Right lung (tissue), 2 donors: ENCODE measurements at regions not wholly inside any gene's neighbourhood (a gene's known extent, or its start where the extent isn't known, plus 50 kb on each side); places are given as distances from the start of the nearest gene placed in this dataset.

ENCODE experiments used
- DNase-seq, 2 donors: peaks; one replicate each; pipeline ENCODE4 v3.0.0-alpha.2; 2013

DNA sequence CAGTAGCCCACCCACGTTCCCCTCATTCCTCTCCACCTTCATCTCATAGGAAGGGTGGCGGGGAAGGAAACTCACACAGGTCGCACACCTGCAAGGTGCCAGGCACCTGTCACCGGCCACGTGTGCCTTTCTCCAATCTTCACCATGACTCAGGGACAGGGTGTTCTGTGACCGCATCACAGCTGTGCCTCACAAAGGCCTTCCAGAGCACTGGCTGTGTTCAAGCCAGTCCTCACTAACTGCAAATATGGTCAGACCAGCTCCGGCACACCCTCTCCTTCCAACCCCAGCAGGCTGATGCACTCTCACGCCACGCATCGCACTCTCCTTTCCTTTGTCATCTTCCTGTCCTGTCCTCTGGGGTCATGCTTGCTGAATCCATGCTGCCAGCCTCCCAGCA, 415.9 kb downstream of the IRS2 start:
- no peak for DNase-seq

GRCh38 chr13:109369353-109370052, 416.9 kb downstream of the IRS2 start:
- no peak for DNase-seq

- no peak for DNase-seq
These were observed 418.2 kb downstream of the IRS2 start for GRCh38 chr13:109368230-109368629.

DNA sequence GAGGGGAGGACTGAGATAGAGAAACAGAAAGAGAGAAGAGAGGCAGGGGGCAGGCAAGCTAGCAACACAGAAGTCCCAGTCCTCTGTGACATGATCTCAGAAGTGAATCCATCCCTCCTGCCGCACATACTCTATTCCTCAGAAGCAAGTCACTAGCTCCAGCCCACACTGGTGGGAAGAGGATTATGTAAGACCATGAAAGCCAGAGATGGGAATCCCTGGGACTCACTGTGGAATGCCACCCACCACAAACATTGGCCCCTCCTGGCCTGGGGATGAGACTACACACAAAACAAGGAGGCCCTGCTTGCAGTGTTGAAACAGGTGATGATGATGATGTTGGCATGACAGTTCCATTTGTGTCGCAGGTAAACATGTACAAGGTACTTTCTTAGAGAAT, 419.9 kb downstream of the IRS2 start:
- DNase-seq, result no peak

DNA sequence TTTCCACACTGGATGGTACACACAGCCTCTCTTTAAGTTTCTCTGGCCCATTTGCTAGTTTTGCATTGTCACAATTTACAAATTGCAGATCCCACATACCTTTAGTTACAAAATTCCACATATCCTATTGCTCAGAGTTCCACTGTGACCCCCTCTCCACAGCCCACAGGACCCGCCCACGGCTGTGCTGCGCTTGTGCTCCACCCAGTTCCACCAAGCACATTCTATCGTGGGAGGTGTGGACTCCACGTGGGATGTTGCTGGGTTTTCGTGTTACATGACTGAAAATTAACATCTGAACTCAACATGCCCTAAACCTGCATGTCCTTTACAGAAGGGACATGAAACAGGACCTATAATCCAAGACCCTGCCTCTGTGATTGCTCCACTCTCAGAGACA, 423.0 kb downstream of the IRS2 start:
- no peak for DNase-seq

DNA sequence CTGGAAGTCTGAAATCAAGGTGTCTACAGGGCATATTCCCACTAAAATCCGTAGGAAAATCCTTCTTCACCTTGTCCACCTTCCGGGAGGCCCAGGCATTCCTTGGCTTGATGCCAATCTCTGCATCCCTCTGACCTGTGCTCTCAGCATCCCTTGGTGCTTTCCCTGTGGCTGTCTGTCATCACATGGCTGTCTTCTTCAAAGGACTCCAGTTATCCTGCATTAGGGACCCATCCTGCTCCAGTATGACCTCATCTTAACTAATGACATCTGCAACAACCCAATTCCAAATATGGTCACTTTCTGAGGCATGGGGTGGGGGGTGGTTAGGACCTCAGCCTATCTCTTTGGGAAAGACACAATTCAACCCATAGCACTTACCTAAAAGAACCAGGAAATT, 423.8 kb downstream of the IRS2 start:
- no peak for DNase-seq

GRCh38 chr13:109361562-109362289, 424.7 kb downstream of the IRS2 start:
- no peak for DNase-seq

GRCh38 chr13:109357751-109358471, 428.5 kb downstream of the IRS2 start:
- DNase-seq, result no peak

DNA sequence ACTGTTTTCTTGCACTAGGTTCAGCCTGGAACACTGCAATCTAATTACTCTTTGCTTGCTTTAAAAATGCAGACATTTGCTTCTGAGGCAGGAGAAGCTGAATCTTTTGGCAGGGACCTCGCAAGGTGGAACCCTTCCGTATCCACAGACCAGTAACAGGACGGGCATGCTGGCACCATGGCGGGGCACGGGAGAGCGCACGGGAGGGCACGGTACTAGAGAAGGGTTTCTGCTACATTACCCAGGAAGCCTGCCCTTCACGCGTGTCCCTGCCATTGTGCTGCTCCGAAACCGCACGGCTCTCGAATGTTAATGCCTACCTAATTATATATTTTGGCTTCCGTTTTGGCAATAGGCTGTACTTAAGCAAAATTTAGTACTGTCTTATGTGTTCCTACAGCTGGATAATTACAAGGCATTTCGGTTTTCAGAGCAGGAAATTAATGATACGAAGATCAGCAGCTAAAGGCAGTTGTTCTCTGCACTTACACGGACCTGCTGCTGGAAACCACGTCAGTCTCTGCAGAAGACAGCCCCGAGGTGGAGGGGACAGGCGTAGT, 430.4 kb downstream of the IRS2 start:
- no peak for DNase-seq

DNA sequence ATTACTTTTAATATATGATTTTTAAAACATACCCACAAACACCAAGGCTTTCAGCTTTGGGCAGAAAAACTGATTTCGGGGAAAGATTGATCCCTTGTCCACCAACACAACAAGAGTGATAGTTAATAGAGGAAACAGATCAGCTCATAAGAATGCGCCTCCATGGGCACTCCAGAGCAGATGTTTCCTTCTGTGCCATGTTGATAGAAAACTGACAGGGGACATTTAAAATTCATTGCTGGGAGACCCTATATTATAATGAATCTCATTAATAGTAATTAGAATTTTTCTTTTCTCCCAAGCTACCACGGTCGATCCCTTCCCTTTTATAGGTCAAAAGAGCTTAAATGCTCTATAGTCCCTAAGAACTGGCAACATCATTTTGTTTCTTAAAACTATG, 431.2 kb downstream of the IRS2 start:
- DNase-seq, result no peak

GRCh38 chr13:109351236-109351635, 435.1 kb downstream of the IRS2 start:
- DNase-seq, result no peak

- DNase-seq, result no peak
These were observed 437.7 kb downstream of the IRS2 start for GRCh38 chr13:109348519-109349258.

- no peak for DNase-seq
These were observed 440.3 kb downstream of the IRS2 start for GRCh38 chr13:109346060-109346459.

- DNase-seq, result no peak
These were observed 440.9 kb downstream of the IRS2 start for GRCh38 chr13:109345433-109345941.

DNA sequence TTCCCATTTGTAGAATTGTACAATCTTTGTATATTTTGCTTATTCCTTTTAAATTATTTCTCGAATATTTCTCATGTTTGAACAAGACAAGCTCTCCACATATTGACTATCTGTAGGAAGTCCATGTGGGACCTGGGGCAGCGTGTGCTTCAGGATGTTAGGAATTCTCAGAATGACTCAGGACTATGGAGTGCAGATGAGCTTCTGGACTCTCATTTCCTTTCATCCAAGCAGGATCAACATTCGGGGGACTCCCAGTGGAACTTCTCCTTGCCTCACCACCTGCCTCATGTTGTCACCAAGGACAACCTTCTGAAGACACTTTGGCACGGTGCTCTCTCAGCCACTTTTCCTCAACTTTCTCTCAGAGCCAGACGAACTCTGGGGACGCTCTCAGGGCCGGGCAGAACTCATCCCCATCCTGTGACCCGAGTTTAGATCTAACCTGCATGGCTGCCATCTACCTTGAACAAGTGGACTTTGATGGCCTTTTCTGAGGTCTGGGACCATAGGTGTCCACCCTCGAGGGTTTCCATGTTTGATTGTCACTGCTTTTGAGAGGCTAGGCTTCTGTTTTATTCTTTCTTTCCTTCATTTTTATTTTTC, 441.7 kb downstream of the IRS2 start:
- no peak for DNase-seq

GRCh38 chr13:109336730-109337129, 449.7 kb downstream of the IRS2 start:
- no peak for DNase-seq

DNA sequence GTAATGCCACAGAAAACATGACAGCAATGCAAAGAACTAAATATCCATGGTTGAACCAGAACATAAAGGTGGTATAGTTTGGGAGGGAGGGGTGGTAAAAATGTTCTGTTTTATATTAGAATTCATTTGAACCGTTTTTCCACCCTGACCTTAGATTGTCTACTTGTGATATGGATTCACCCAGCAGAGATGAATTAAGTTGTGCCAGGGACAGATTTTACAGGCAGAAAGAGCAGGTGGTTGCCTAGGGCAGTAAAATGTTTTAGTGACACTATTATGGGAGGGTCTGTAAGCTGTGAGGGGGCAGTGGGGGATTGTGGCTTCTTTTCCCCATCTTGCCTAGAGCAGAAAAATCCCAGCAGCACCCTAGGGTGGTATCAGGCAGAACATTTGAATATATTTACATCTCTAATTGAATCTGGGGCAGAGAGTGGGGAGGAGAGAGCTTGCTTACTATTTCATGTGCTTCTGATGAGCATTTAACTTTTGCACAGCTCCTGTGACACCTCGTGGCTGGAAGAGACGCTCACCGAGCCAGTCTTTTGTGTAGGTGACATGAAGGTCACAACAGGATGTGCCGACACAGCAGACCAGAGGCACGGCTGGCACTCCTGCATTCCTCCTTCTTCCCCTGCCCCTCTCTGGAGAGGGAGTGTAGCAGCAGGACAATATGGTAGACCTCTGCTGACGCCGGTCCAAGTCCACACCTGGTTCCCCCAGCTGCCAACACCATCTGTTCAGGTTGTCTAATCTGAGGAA, 452.3 kb downstream of the IRS2 start:
- DNase-seq, result no peak

GRCh38 chr13:109332506-109333499, 453.6 kb downstream of the IRS2 start:
- no peak for DNase-seq

- no peak for DNase-seq
These were observed 454.5 kb downstream of the IRS2 start for GRCh38 chr13:109331898-109332297.
